ENCODE measurements at regions not wholly inside any gene's neighbourhood (a gene's known extent, or its start where the extent isn't known, plus 50 kb on each side); places are given as distances from the start of the nearest gene placed in this dataset.

DNA sequence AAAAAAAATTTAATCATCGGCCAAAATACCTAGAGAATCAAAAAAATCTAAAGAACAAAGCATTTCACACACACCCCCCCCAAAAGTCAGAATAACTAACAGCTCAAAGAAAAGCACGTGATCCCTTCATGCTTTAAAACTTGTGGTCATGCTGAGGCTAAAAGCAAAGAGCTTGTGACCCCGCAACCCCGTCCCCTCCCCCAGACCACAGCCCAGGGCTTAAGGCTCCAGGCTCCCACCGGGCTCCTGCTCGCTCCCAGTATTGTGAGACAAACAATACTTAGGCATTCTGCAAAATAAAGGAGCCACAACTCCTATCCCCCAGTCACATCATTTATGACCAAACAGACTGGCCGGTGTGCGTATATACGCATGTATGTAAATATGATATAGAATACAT is 62.1 kb upstream of the CCDC160 start:
- TF ChIP-seq, protein P1, sequence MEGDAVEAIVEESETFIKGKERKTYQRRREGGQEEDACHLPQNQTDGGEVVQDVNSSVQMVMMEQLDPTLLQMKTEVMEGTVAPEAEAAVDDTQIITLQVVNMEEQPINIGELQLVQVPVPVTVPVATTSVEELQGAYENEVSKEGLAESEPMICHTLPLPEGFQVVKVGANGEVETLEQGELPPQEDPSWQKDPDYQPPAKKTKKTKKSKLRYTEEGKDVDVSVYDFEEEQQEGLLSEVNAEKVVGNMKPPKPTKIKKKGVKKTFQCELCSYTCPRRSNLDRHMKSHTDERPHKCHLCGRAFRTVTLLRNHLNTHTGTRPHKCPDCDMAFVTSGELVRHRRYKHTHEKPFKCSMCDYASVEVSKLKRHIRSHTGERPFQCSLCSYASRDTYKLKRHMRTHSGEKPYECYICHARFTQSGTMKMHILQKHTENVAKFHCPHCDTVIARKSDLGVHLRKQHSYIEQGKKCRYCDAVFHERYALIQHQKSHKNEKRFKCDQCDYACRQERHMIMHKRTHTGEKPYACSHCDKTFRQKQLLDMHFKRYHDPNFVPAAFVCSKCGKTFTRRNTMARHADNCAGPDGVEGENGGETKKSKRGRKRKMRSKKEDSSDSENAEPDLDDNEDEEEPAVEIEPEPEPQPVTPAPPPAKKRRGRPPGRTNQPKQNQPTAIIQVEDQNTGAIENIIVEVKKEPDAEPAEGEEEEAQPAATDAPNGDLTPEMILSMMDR (conservative IDR thresholded peaks at IDR 0.05 in 1 of 2, IDR thresholded peaks at IDR 0.05 in 1 of 2; ENCODE audit: extremely low read depth in 1 of 2, insufficient read depth in 1 of 2, low read depth in 1 of 2, low read length in 2 of 2), result no peak
- TF ChIP-seq EZH2 (IDR thresholded peaks at IDR 0.05; ENCODE audit: borderline replicate concordance, low read length), result no peak

Data from mammary epithelial cell (primary cell).